NCI-H774 (cell line): ENCODE measurements at regions not wholly inside any gene's neighbourhood (a gene's known extent, or its start where the extent isn't known, plus 50 kb on each side); places are given as distances from the start of the nearest gene placed in this dataset.

Experiments used
- DNase-seq: peaks from one replicate; lab custom pipeline; 2025; lab: John Stamatoyannopoulos, UW

- DNase-seq: no peak
Observed at GRCh38 chr3:187618722-187619121, 51.5 kb downstream of the SST start.

GRCh38 chr3:187617213-187617612, 53.0 kb downstream of the SST start:
- no peak for DNase-seq

GRCh38 chr3:187616307-187616972, 53.8 kb downstream of the SST start:
- DNase-seq: peak; percentile 75

GRCh38 chr3:187615630-187616029, 54.6 kb downstream of the SST start:
- no peak for DNase-seq

GRCh38 chr3:187612656-187613055, 57.5 kb downstream of the SST start:
- no peak for DNase-seq

GRCh38 chr3:187610981-187611511, 59.1 kb downstream of the SST start:
- DNase-seq: no peak

- no peak for DNase-seq
Observed at GRCh38 chr3:187594272-187594671, 75.9 kb downstream of the SST start.

GRCh38 chr3:187593451-187593850, 76.7 kb downstream of the SST start:
- DNase-seq: no peak

- DNase-seq: no peak
Observed at GRCh38 chr3:187590861-187591576, 79.2 kb downstream of the SST start.

GRCh38 chr3:187587076-187587475, 83.1 kb downstream of the SST start:
- no peak for DNase-seq

- DNase-seq: no peak
Observed at GRCh38 chr3:187586226-187586625, 84.0 kb downstream of the SST start.

- no peak for DNase-seq
Observed at GRCh38 chr3:187572441-187572840, 97.8 kb downstream of the SST start.

- no peak for DNase-seq
Observed at GRCh38 chr3:187571701-187572100, 98.5 kb downstream of the SST start.

- no peak for DNase-seq
Observed at GRCh38 chr3:187570776-187571175, 99.4 kb downstream of the SST start.

- no peak for DNase-seq
Observed at GRCh38 chr3:187568171-187568570, 102.0 kb downstream of the SST start.

- DNase-seq: no peak
Observed at GRCh38 chr3:187567661-187568121, 102.5 kb downstream of the SST start.

- no peak for DNase-seq
Observed at GRCh38 chr3:187567021-187567420, 103.2 kb downstream of the SST start.

- no peak for DNase-seq
Observed at GRCh38 chr3:187565701-187566100, 104.5 kb downstream of the SST start.

GRCh38 chr3:187558990-187559389, 111.2 kb downstream of the SST start:
- no peak for DNase-seq

- DNase-seq: no peak
Observed at GRCh38 chr3:187551416-187551815, 118.8 kb downstream of the SST start.

GRCh38 chr3:187550446-187550845, 119.7 kb downstream of the SST start:
- DNase-seq: no peak

GRCh38 chr3:187545366-187545765, 124.8 kb downstream of the SST start:
- DNase-seq: no peak

GRCh38 chr3:187544326-187544725, 125.9 kb downstream of the SST start:
- no peak for DNase-seq
